ACC112 (cell line): ENCODE measurements at regions not wholly inside any gene's neighbourhood (a gene's known extent, or its start where the extent isn't known, plus 50 kb on each side); places are given as distances from the start of the nearest gene placed in this dataset.
A peak's percentile ranks its signal among the peaks of the same experiment; 100 is the strongest.

Source experiments
- H2AFZ ChIP-seq: fragments of 200-600 bp; sonication (generic); one replicate; pipeline ENCODE4 v1.6.0; 2017; ENCODE audit warnings: antibody characterized with exemption, low read length; ENCODE audit not compliant: unreplicated experiment
- H3K27ac ChIP-seq: fragments of 200-600 bp; sonication (generic); 2 replicates; pipeline ENCODE4 v1.5.1; 2014; ENCODE audit warnings: low read depth, mild to moderate bottlenecking, antibody characterized with exemption, low read length, moderate library complexity
- H3K27me3 ChIP-seq: fragments of 200-600 bp; sonication (generic); 2 replicates; pipeline ENCODE4 v1.6.1; 2014; ENCODE audit warnings: mild to moderate bottlenecking, antibody characterized with exemption, low read length, moderate library complexity, mixed read lengths; ENCODE audit not compliant: insufficient read depth
- H3K36me3 ChIP-seq: fragments of 200-600 bp; sonication (generic); 2 replicates; pipeline ENCODE4 v1.6.1; 2016; ENCODE audit warnings: mild to moderate bottlenecking, antibody characterized with exemption, low read length, moderate library complexity, mixed read lengths; ENCODE audit not compliant: insufficient read depth
- H3K4me1 ChIP-seq: fragments of 200-600 bp; sonication (generic); one replicate; pipeline ENCODE4 v1.6.1; 2016; ENCODE audit warnings: low read length, mixed read lengths; ENCODE audit not compliant: insufficient read depth, unreplicated experiment, control insufficient read depth
- H3K4me3 ChIP-seq: fragments of 200-600 bp; sonication (generic); 2 replicates; pipeline ENCODE4 v1.5.1; 2014; ENCODE audit warnings: mild to moderate bottlenecking, low read depth, low read length
- H3K79me2 ChIP-seq: fragments of 200-600 bp; sonication (generic); one replicate; pipeline ENCODE4 v1.6.0; 2016; ENCODE audit warnings: low read length; ENCODE audit not compliant: control insufficient read depth, unreplicated experiment, insufficient read depth

DNA sequence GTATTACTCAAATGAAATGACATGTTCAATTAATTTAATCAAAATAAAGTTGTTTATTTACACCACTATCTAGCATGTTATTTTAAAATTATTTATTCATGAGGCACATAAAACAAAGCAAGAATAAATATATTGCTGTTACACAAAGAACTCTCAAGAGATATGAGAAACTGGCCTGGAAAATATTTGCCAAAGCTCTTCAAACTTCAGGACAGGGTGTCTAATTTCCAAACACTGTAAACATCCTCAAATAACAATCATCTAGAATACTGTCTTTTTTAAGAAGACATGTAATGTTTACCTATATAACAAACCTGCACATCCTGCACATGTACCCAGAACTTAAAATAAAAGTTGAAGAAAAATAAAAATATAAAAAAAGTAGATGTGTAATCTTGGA, 876.6 kb downstream of the TUSC7 start:
- no peak overlapping the region for H3K27ac ChIP-seq
- H2AFZ ChIP-seq = no peak overlapping the region
- H3K79me2 ChIP-seq = no peaks in the 10 kb centered on the region
- H3K27me3 ChIP-seq = no peaks in the 10 kb centered on the region; the same call in 1 of the 2 replicates
- H3K36me3 ChIP-seq = no peaks in the 10 kb centered on the region
- H3K4me1 ChIP-seq = peaks cover 6% of the 10 kb centered on the region
- H3K4me3 ChIP-seq = no peak overlapping the region

DNA sequence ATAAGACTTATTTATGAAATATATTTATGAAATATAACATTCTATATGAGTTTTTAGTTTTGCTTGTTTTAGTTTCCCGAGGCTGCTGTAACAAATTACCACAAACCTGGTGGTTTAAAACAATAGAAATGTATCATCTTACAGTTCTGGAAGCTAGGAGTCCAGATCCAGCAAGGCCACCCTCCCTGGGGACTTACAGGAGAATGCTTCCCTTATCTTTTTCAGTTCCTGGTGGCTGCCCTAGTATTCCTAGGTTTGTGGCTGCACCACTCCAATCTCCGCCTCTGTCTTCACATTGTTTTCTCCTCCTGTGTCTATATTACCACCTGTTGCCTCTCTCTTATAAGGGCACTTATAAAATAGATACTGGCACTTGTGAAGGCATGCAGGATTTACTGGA, 877.8 kb downstream of the TUSC7 start:
- Histone ChIP-seq H3K36me3 (no peaks in the 10 kb centered on the region), H3K27ac (no peak overlapping the region), H2AFZ (no peak overlapping the region), H3K4me3 (no peak overlapping the region), H3K4me1 (peaks cover 6% of the 10 kb centered on the region), H3K79me2 (no peaks in the 10 kb centered on the region), H3K27me3 (no peaks in the 10 kb centered on the region; the same call in 1 of the 2 replicates)

DNA sequence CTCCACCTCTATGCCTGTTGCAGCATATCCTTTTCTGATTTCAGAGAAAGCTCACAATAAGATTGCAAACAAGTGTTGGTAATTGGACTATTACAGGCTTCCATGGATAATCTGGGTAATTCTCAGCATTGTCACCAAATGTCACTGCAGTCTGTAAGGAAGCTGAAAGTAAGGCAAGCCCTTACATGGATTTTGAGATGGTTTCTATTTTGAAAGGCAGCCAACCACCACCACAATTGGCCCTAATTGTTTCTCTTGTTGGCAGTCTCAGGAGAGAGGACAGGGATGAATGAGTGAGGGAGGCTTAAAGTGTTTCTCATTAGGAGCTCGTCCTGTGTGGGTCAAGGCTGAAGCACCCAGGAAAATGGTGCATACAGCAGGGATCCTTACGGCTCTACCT, 879.9 kb downstream of the TUSC7 start:
- Histone ChIP-seq H3K36me3 (no peaks in the 10 kb centered on the region), H3K4me3 (no peak overlapping the region), H3K27me3 (no peaks in the 10 kb centered on the region; the same call in 1 of the 2 replicates), H3K27ac (no peak overlapping the region), H3K4me1 (peaks cover 6% of the 10 kb centered on the region), H3K79me2 (no peaks in the 10 kb centered on the region), H2AFZ (peak overlapping the region; percentile 32)

DNA sequence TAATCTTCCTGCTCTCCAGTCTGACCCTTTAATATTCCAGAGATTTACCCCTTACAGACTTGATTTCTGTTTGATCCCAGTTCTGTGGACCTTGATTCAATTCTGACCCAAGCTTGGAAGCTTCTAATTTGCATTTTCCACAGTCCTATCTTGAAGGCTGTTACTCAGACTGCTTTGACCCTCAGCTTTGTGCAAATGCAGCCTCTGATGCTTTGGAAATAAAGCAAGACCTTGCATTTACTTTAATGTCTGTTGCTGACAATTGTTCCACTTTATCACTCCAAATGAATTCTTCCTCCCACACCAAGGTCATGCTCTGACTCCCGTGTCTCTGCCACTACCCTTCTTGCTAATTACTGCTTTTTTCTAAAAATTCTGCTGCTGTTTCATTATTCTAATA, 886.0 kb downstream of the TUSC7 start:
- no peak overlapping the region for H3K27ac ChIP-seq
- no peaks in the 10 kb centered on the region for H3K36me3 ChIP-seq
- H2AFZ ChIP-seq = no peak overlapping the region
- H3K4me3 ChIP-seq = no peak overlapping the region
- no peaks in the 10 kb centered on the region for H3K27me3 ChIP-seq
- no peaks in the 10 kb centered on the region for H3K4me1 ChIP-seq
- H3K79me2 ChIP-seq = no peaks in the 10 kb centered on the region

DNA sequence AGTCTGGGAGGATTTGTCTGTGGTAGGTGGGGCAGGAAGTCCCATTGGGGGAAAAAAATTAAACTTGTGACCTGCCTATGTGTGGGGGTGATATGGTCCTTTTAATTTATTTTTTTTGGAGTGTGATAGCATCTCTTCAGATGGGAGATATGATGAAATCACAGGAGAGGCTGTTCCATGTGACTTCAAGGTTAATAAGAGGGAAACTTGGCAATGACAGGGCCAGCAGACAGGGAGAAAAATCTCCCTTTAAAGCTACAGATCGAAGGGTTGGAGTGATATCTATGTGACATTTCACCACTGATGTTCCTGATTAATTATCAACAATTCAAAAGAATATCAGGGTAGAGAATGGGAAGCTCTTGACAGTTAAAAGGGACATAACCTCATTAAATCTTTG, 886.9 kb downstream of the TUSC7 start:
- no peak overlapping the region for H3K27ac ChIP-seq
- no peak overlapping the region for H2AFZ ChIP-seq

DNA sequence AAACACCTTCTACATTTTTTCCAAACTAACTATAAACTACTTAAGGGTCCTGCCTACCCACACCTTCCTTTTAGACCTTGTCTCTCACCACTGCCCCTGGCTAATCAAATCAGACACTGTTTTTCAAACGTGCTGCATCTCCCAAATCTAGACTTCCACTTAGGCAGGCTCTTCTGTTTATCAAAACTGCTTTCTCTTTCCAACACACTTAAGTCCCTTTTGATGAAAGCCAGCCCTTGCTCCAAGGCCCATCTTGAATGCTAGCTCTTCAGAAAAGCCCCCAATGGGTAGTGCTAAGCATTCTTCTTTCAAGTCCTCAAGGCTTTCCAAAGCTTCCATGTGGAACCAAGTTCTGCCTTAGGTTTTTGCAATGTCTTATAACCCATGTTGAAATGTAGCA, 888.3 kb downstream of the TUSC7 start:
- H2AFZ ChIP-seq = no peak overlapping the region
- no peaks in the 10 kb centered on the region for H3K36me3 ChIP-seq
- no peak overlapping the region for H3K4me3 ChIP-seq
- no peaks in the 10 kb centered on the region for H3K27me3 ChIP-seq
- H3K4me1 ChIP-seq = no peaks in the 10 kb centered on the region
- H3K79me2 ChIP-seq = no peaks in the 10 kb centered on the region
- H3K27ac ChIP-seq = no peak overlapping the region

More for the DNA sequence above, 886.9 kb downstream of the TUSC7 start:
- H3K79me2 ChIP-seq = no peaks in the 10 kb centered on the region
- H3K27me3 ChIP-seq = no peaks in the 10 kb centered on the region
- no peak overlapping the region for H3K4me3 ChIP-seq
- H3K4me1 ChIP-seq = no peaks in the 10 kb centered on the region
- no peaks in the 10 kb centered on the region for H3K36me3 ChIP-seq

DNA sequence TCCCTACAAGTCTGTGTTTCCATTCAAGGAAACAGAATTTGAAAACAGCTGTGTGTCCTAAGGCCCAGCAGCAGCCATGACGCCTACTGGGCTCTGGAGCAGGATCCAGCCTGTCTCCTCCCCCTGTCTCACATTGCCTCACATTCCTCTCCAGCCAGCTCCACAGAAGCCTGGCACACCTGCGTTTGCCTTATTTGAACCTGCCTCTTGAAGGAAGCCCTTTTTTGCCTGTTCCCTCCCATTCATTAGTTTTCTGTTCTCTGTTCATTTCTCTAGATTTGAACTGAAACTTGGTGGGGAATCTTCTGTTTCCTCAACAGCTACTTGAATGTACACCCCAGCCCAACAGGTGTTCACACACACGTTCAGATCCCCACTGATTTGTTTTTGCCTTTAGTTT, 890.5 kb downstream of the TUSC7 start:
- Histone ChIP-seq H3K27ac (no peak overlapping the region), H3K27me3 (no peaks in the 10 kb centered on the region), H2AFZ (no peak overlapping the region), H3K36me3 (no peaks in the 10 kb centered on the region), H3K4me3 (no peak overlapping the region), H3K79me2 (no peaks in the 10 kb centered on the region), H3K4me1 (no peaks in the 10 kb centered on the region)

DNA sequence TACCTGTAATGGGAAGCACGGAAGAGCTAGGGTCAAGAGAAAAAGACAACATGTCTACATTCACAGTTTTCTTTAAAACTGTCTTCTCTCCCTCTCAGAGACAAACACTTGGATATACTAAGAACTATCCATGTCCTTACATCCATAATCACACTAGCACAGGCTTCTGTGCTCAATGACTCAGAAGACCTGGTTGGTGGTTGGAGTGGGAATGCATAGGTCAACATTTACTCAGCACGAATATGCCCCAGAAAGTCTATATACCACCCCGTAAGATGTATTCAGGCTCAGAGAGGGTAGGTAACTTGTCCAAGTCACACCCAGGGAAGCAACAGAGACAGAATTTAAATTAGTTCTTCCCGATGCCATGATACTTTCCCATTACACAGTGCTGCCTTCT, 891.1 kb downstream of the TUSC7 start:
- H3K27ac ChIP-seq = no peak overlapping the region
- H3K4me3 ChIP-seq = no peak overlapping the region
- H3K36me3 ChIP-seq = no peaks in the 10 kb centered on the region
- no peaks in the 10 kb centered on the region for H3K4me1 ChIP-seq
- no peak overlapping the region for H2AFZ ChIP-seq
- no peaks in the 10 kb centered on the region for H3K79me2 ChIP-seq
- no peaks in the 10 kb centered on the region for H3K27me3 ChIP-seq

DNA sequence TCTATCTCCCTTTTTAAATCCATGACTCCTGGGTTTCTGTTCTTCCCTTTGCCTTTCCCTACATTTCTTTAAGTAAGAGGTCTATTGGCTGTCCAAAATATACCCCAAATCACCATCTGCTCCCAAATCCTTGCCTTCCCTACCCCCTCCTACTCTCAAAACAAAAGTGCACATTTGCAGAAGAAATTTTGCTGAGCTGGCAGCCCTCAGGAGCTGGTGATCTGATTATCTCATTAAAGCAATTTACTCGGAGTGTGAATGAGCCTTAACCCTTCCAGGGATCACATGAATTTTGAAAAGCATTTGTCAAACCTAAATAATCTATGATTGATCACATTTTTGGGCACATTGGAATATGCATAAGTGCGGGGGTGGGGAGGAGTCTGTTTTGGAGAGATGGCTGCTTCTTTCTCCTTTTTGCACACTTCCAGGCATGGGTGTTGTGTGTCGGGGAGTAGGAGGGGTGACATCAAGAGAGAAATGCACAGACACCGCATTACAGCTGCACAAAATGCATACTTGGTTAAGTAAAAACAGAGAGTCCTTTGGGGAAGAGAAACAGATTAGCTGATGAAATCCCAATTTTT, 892.6 kb downstream of the TUSC7 start:
- H3K79me2 ChIP-seq = no peaks in the 10 kb centered on the region
- no peaks in the 10 kb centered on the region for H3K4me1 ChIP-seq
- H2AFZ ChIP-seq = no peak overlapping the region
- no peaks in the 10 kb centered on the region for H3K27me3 ChIP-seq
- no peak overlapping the region for H3K4me3 ChIP-seq
- no peak overlapping the region for H3K27ac ChIP-seq
- H3K36me3 ChIP-seq = no peaks in the 10 kb centered on the region

DNA sequence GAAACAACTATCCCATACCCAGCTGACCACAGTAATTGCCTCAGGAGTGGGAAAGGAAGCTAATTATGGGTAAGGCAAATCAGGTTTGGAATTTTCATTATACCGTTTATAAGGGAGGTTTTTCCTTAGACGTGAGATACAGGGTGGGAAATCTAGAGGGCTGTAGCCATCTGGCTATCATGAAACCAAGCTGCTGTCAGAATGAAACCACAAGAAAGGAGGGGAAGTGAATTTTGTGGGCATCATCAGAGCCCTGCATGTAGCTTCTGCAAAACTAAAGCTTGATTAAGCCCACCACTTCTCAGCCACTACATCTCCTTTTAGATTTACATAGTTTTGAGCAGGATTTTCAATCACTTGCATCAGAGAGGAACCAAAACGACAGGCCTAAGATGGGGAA, 893.5 kb downstream of the TUSC7 start:
- Histone ChIP-seq H2AFZ (no peak overlapping the region), H3K27ac (no peak overlapping the region), H3K27me3 (no peaks in the 10 kb centered on the region), H3K36me3 (no peaks in the 10 kb centered on the region), H3K4me1 (no peaks in the 10 kb centered on the region), H3K4me3 (no peak overlapping the region), H3K79me2 (no peaks in the 10 kb centered on the region)

DNA sequence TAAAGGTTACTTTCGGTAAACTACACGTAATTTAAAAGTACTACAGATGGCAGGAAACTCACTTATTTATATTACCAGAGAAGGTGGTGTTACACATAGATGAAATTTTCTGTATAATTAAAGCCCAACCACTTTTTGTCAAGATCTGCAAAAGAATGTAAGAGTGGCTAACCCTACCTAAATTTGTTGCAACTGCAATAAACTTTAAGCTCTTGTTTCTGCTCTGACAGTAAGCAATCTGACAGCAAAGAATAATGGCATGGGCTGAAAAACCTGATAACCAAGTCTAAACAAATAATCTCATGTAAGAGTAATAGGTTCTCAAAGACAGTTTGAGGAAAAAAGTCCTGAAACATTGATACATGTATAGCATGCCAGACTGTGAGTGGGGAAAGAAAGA, 897.3 kb downstream of the TUSC7 start:
- H3K79me2 ChIP-seq = no peaks in the 10 kb centered on the region
- H3K4me1 ChIP-seq = no peaks in the 10 kb centered on the region
- H3K4me3 ChIP-seq = no peak overlapping the region
- H3K27me3 ChIP-seq = no peaks in the 10 kb centered on the region
- H3K27ac ChIP-seq = no peak overlapping the region
- H3K36me3 ChIP-seq = no peaks in the 10 kb centered on the region
- no peak overlapping the region for H2AFZ ChIP-seq
